KMS-11 (cell line): ENCODE measurements at regions not wholly inside any gene's neighbourhood (a gene's known extent, or its start where the extent isn't known, plus 50 kb on each side); places are given as distances from the start of the nearest gene placed in this dataset.

Source experiments
- H2AFZ ChIP-seq: fragments of 200-600 bp; sonication (generic); 2 replicates; pipeline ENCODE4 v1.6.1; 2016; ENCODE audit warnings: antibody characterized with exemption, mixed run types, low read depth
- H3K27ac ChIP-seq: fragments of 200-600 bp; sonication (generic); 2 replicates; pipeline ENCODE4 v1.6.1; 2016; ENCODE audit warnings: mild to moderate bottlenecking, mixed run types
- H3K27me3 ChIP-seq: fragments of 200-600 bp; sonication (generic); 2 replicates; pipeline ENCODE4 v1.6.1; 2017; ENCODE audit warnings: mild to moderate bottlenecking, low read depth, mixed run types, moderate library complexity; ENCODE audit not compliant: insufficient read depth
- H3K36me3 ChIP-seq: fragments of 200-600 bp; sonication (generic); 2 replicates; pipeline ENCODE4 v1.6.1; 2017; ENCODE audit warnings: mild to moderate bottlenecking, mixed run types; ENCODE audit not compliant: insufficient read depth
- H3K4me1 ChIP-seq: fragments of 200-600 bp; sonication (generic); 2 replicates; pipeline ENCODE4 v1.6.1; 2016; ENCODE audit warnings: mild to moderate bottlenecking, low read depth, mixed run types; ENCODE audit not compliant: poor library complexity, severe bottlenecking
- H3K4me2 ChIP-seq: fragments of 200-600 bp; sonication (generic); 2 replicates; pipeline ENCODE4 v1.7.0; 2016; ENCODE audit warnings: mild to moderate bottlenecking, mixed run types
- H3K4me3 ChIP-seq: fragments of 200-600 bp; sonication (generic); IDR thresholded peaks from 2 replicates; pipeline ENCODE4 v1.6.1; 2017; ENCODE audit warnings: low read depth, low read length, mixed read lengths; ENCODE audit not compliant: insufficient read depth
- H3K79me2 ChIP-seq: fragments of 200-600 bp; sonication (generic); 2 replicates; pipeline ENCODE4 v1.6.1; 2016; ENCODE audit warnings: low read depth, mixed run types; ENCODE audit not compliant: insufficient read depth
- H3K9ac ChIP-seq: fragments of 200-600 bp; sonication (generic); 2 replicates; pipeline ENCODE4 v1.6.1; 2016; ENCODE audit warnings: mild to moderate bottlenecking, mixed run types
- H4K20me1 ChIP-seq: fragments of 200-600 bp; sonication (generic); 2 replicates; pipeline ENCODE4 v1.6.1; 2016; ENCODE audit warnings: mild to moderate bottlenecking, mixed run types; ENCODE audit not compliant: insufficient read depth
- CTCF ChIP-seq: fragments of 200-600 bp; sonication (generic); conservative IDR thresholded peaks from 2 replicates; pipeline ENCODE4 v1.6.1; 2017; ENCODE audit warnings: low read depth, mild to moderate bottlenecking, antibody characterized with exemption, low read length, moderate library complexity, mixed read lengths

GRCh38 chr5:164383662-164384061 lies 878.2 kb downstream of the MAT2B start:
- no peaks in the 10 kb centered on the region for H4K20me1 ChIP-seq
- no peak overlapping the region for H2AFZ ChIP-seq
- H3K9ac ChIP-seq: no peak overlapping the region
- H3K27ac ChIP-seq: no peak overlapping the region
- no peaks in the 10 kb centered on the region for H3K4me1 ChIP-seq
- H3K4me2 ChIP-seq: no peak overlapping the region
- H3K27me3 ChIP-seq: no peaks in the 10 kb centered on the region
- TF ChIP-seq CTCF: no peak
- H3K4me3 ChIP-seq: no peak overlapping the region
- no peaks in the 10 kb centered on the region for H3K36me3 ChIP-seq
- no peaks in the 10 kb centered on the region for H3K79me2 ChIP-seq

DNA sequence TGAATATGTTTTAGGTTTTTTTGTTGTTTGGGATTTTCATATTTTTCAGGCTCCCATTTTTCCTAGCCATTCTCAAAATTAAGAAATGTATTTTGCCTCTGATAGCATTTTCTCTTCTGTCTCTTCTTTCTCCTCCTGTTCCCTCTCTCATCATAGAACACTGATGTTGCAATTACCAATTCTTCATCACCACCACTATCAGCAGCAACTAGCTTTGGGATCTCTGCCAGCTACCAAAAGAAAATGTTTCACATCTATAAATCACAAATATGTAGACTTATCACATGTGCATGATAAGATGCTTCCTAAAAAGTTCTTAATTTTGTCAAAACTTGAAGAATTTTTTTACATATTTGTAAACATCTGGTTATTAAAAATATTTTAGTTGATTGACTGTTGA lies 887.1 kb downstream of the MAT2B start:
- Histone ChIP-seq H3K4me2 (no peak overlapping the region), H3K4me1 (no peaks in the 10 kb centered on the region), H4K20me1 (no peaks in the 10 kb centered on the region), H3K27ac (no peak overlapping the region), H3K9ac (no peak overlapping the region), H3K36me3 (no peaks in the 10 kb centered on the region), H3K79me2 (no peaks in the 10 kb centered on the region), H3K27me3 (no peaks in the 10 kb centered on the region), H3K4me3 (no peak overlapping the region), H2AFZ (no peak overlapping the region)
- TF ChIP-seq CTCF: no peak

GRCh38 chr5:164394686-164395194 lies 889.3 kb downstream of the MAT2B start:
- Histone ChIP-seq H3K36me3 (no peaks in the 10 kb centered on the region), H3K27me3 (no peaks in the 10 kb centered on the region), H2AFZ (no peak overlapping the region), H3K4me2 (no peak overlapping the region), H3K27ac (no peak overlapping the region), H4K20me1 (no peaks in the 10 kb centered on the region), H3K4me1 (no peaks in the 10 kb centered on the region), H3K4me3 (no peak overlapping the region), H3K79me2 (no peaks in the 10 kb centered on the region), H3K9ac (no peak overlapping the region)
- no peak for TF ChIP-seq CTCF

GRCh38 chr5:164412531-164412930 lies 907.1 kb downstream of the MAT2B start:
- Histone ChIP-seq H3K27ac (no peak overlapping the region), H3K4me3 (no peak overlapping the region), H2AFZ (no peak overlapping the region), H3K36me3 (no peaks in the 10 kb centered on the region), H3K4me2 (no peak overlapping the region), H3K79me2 (no peaks in the 10 kb centered on the region), H3K4me1 (no peaks in the 10 kb centered on the region), H3K27me3 (no peaks in the 10 kb centered on the region), H3K9ac (no peak overlapping the region), H4K20me1 (no peaks in the 10 kb centered on the region)
- no peak for TF ChIP-seq CTCF
